HG02798 (cell line): ENCODE measurements at regions not wholly inside any gene's neighbourhood (a gene's known extent, or its start where the extent isn't known, plus 50 kb on each side); places are given as distances from the start of the nearest gene placed in this dataset.
"Not testable (repeated sequence)": the region's sequence is repeated elsewhere in the genome, so short reads cannot be mapped to it uniquely, and the experiment has no call there.

Source experiments
- ATAC-seq: cut with Tn5 transposase; IDR thresholded peaks from one replicate; pipeline ENCODE4 v1.9.1; 2021; ENCODE audit warnings: mild to moderate bottlenecking; ENCODE audit not compliant: unreplicated experiment, poor library complexity

- not testable (repeated sequence) for ATAC-seq
Observed at GRCh38 chr10:46645110-46645509, 66.2 kb downstream of the SYT15 start.

GRCh38 chr10:46646132-46646531 lies 67.2 kb downstream of the SYT15 start:
- ATAC-seq, result not testable (repeated sequence)

GRCh38 chr10:46650967-46651366 lies 72.0 kb downstream of the SYT15 start:
- not testable (repeated sequence) for ATAC-seq

- ATAC-seq, result not testable (repeated sequence)
Observed at GRCh38 chr10:46657437-46657836, 78.5 kb downstream of the SYT15 start.

- not testable (repeated sequence) for ATAC-seq
Observed at GRCh38 chr10:46660027-46660834, 81.3 kb downstream of the SYT15 start.

GRCh38 chr10:46660835-46661164 lies 81.9 kb downstream of the SYT15 start:
- ATAC-seq, result not testable (repeated sequence)

GRCh38 chr10:46665536-46665935 lies 86.6 kb downstream of the SYT15 start:
- ATAC-seq, result not testable (repeated sequence)

- not testable (repeated sequence) for ATAC-seq
Observed at GRCh38 chr10:46668357-46668997, 89.5 kb downstream of the SYT15 start.

- ATAC-seq, result not testable (repeated sequence)
Observed at GRCh38 chr10:46677836-46678435, 99.0 kb downstream of the SYT15 start.

- not testable (repeated sequence) for ATAC-seq
Observed at GRCh38 chr10:46691397-46691796, 112.5 kb downstream of the SYT15 start.

GRCh38 chr10:46693218-46693617 lies 114.3 kb downstream of the SYT15 start:
- ATAC-seq, result not testable (repeated sequence)

GRCh38 chr10:46717264-46717663 lies 138.3 kb downstream of the SYT15 start:
- not testable (repeated sequence) for ATAC-seq

GRCh38 chr10:46718014-46718413 lies 139.1 kb downstream of the SYT15 start:
- not testable (repeated sequence) for ATAC-seq

- not testable (repeated sequence) for ATAC-seq
Observed at GRCh38 chr10:46720386-46720785, 141.5 kb downstream of the SYT15 start.

GRCh38 chr10:46720811-46721518 lies 142.0 kb downstream of the SYT15 start:
- ATAC-seq, result not testable (repeated sequence)

- not testable (repeated sequence) for ATAC-seq
Observed at GRCh38 chr10:46724258-46724657, 145.3 kb downstream of the SYT15 start.

- not testable (repeated sequence) for ATAC-seq
Observed at GRCh38 chr10:46728359-46728758, 149.4 kb downstream of the SYT15 start.

GRCh38 chr10:46730729-46731128 lies 151.8 kb downstream of the SYT15 start:
- not testable (repeated sequence) for ATAC-seq

GRCh38 chr10:46733635-46734261 lies 154.8 kb downstream of the SYT15 start:
- not testable (repeated sequence) for ATAC-seq

- not testable (repeated sequence) for ATAC-seq
Observed at GRCh38 chr10:46734262-46734642, 155.3 kb downstream of the SYT15 start.
